ENCODE measurements at regions not wholly inside any gene's neighbourhood (a gene's known extent, or its start where the extent isn't known, plus 50 kb on each side); places are given as distances from the start of the nearest gene placed in this dataset.

GRCh38 chr2:22900674-22901073 lies 484.3 kb upstream of the KLHL29 start:
- DNase-seq (ENCODE audit: extremely low read depth, low read depth): no peak

GRCh38 chr2:22901471-22902179 lies 483.4 kb upstream of the KLHL29 start:
- no peak for DNase-seq (ENCODE audit: extremely low read depth, low read depth)
- no peak for TF ChIP-seq CTCF (IDR thresholded peaks at IDR 0.05; ENCODE audit: low read depth, low read length)

More at GRCh38 chr2:22900674-22901073, 484.3 kb upstream of the KLHL29 start:
- no peak for TF ChIP-seq CTCF (IDR thresholded peaks at IDR 0.05; ENCODE audit: low read depth, low read length)

- DNase-seq (ENCODE audit: extremely low read depth, low read depth): no peak
- no peak for TF ChIP-seq CTCF (IDR thresholded peaks at IDR 0.05; ENCODE audit: low read depth, low read length)
These were observed 482.8 kb upstream of the KLHL29 start for GRCh38 chr2:22902180-22902550.

- TF ChIP-seq CTCF (IDR thresholded peaks at IDR 0.05; ENCODE audit: low read depth, low read length): no peak
- no peak for DNase-seq (ENCODE audit: extremely low read depth, low read depth)
These were observed 482.3 kb upstream of the KLHL29 start for GRCh38 chr2:22902662-22903165.

GRCh38 chr2:22903616-22904015 lies 481.4 kb upstream of the KLHL29 start:
- TF ChIP-seq CTCF (IDR thresholded peaks at IDR 0.05; ENCODE audit: low read depth, low read length): no peak
- DNase-seq (ENCODE audit: extremely low read depth, low read depth): no peak

- no peak for DNase-seq (ENCODE audit: extremely low read depth, low read depth)
- no peak for TF ChIP-seq CTCF (IDR thresholded peaks at IDR 0.05; ENCODE audit: low read depth, low read length)
These were observed 480.8 kb upstream of the KLHL29 start for GRCh38 chr2:22904126-22904684.

- no peak for TF ChIP-seq CTCF (IDR thresholded peaks at IDR 0.05; ENCODE audit: low read depth, low read length)
- no peak for DNase-seq (ENCODE audit: extremely low read depth, low read depth)
These were observed 477.6 kb upstream of the KLHL29 start for GRCh38 chr2:22907330-22907729.
